GM12892 (cell line): ENCODE measurements at regions not wholly inside any gene's neighbourhood (a gene's known extent, or its start where the extent isn't known, plus 50 kb on each side); places are given as distances from the start of the nearest gene placed in this dataset.

Experiments used
- POLR2A ChIP-seq: IDR thresholded peaks from 2 replicates; pipeline ENCODE4 v1.6.1; 2011; ENCODE audit warnings: low read depth, low read length, control low read depth
- TAF1 ChIP-seq: IDR thresholded peaks from 2 replicates; pipeline ENCODE4 v1.6.1; 2011; ENCODE audit warnings: low read depth, mild to moderate bottlenecking, control low read depth, low read length, borderline replicate concordance

GRCh38 chr11:88424881-88425280 is 87.3 kb upstream of the CTSC start:
- no peak for TF ChIP-seq POLR2A
- no peak for TF ChIP-seq TAF1
